T1000 (cell line): ENCODE measurements at regions not wholly inside any gene's neighbourhood (a gene's known extent, or its start where the extent isn't known, plus 50 kb on each side); places are given as distances from the start of the nearest gene placed in this dataset.
"Not testable (repeated sequence)": the region's sequence is repeated elsewhere in the genome, so short reads cannot be mapped to it uniquely, and the experiment has no call there.

Experiments used
- DNase-seq: peaks from one replicate; lab custom pipeline; 2025; ENCODE audit warnings: mixed read lengths; lab: John Stamatoyannopoulos, UW

- DNase-seq: no peak
Measured at GRCh38 chr6:119961450-119961849, 611.9 kb upstream of the MAN1A1 start.

- DNase-seq: no peak
Measured at GRCh38 chr6:119960456-119960855, 610.9 kb upstream of the MAN1A1 start.

- no peak for DNase-seq
Measured at GRCh38 chr6:119960036-119960435, 610.5 kb upstream of the MAN1A1 start.

GRCh38 chr6:119957195-119957594 lies 607.6 kb upstream of the MAN1A1 start:
- DNase-seq: no peak

- DNase-seq: no peak
Measured at GRCh38 chr6:119952696-119953095, 603.1 kb upstream of the MAN1A1 start.

- no peak for DNase-seq
Measured at GRCh38 chr6:119950681-119951080, 601.1 kb upstream of the MAN1A1 start.

GRCh38 chr6:119942078-119942752 lies 592.7 kb upstream of the MAN1A1 start:
- no peak for DNase-seq

GRCh38 chr6:119938752-119939151 lies 589.2 kb upstream of the MAN1A1 start:
- DNase-seq: no peak

- DNase-seq: no peak
Measured at GRCh38 chr6:119934816-119935215, 585.3 kb upstream of the MAN1A1 start.

- DNase-seq: no peak
Measured at GRCh38 chr6:119929121-119929520, 579.6 kb upstream of the MAN1A1 start.

- DNase-seq: not testable (repeated sequence)
Measured at GRCh38 chr6:119924888-119925287, 575.3 kb upstream of the MAN1A1 start.

- DNase-seq: no peak
Measured at GRCh38 chr6:119922814-119923213, 573.3 kb upstream of the MAN1A1 start.

- DNase-seq: no peak
Measured at GRCh38 chr6:119921491-119922010, 572.0 kb upstream of the MAN1A1 start.

GRCh38 chr6:119917186-119917585 lies 567.6 kb upstream of the MAN1A1 start:
- DNase-seq: no peak

- no peak for DNase-seq
Measured at GRCh38 chr6:119915971-119916370, 566.4 kb upstream of the MAN1A1 start.

- no peak for DNase-seq
Measured at GRCh38 chr6:119908157-119908556, 558.6 kb upstream of the MAN1A1 start.

- no peak for DNase-seq
Measured at GRCh38 chr6:119902681-119903080, 553.1 kb upstream of the MAN1A1 start.

GRCh38 chr6:119896806-119897205 lies 547.2 kb upstream of the MAN1A1 start:
- no peak for DNase-seq

GRCh38 chr6:119895626-119896025 lies 546.1 kb upstream of the MAN1A1 start:
- no peak for DNase-seq

- DNase-seq: no peak
Measured at GRCh38 chr6:119894811-119895210, 545.2 kb upstream of the MAN1A1 start.

GRCh38 chr6:119891644-119892043 lies 542.1 kb upstream of the MAN1A1 start:
- no peak for DNase-seq

- DNase-seq: no peak
Measured at GRCh38 chr6:119891206-119891605, 541.6 kb upstream of the MAN1A1 start.

GRCh38 chr6:119890470-119890869 lies 540.9 kb upstream of the MAN1A1 start:
- DNase-seq: no peak

GRCh38 chr6:119887666-119888065 lies 538.1 kb upstream of the MAN1A1 start:
- no peak for DNase-seq
